GM12875 (cell line): ENCODE measurements at regions not wholly inside any gene's neighbourhood (a gene's known extent, or its start where the extent isn't known, plus 50 kb on each side); places are given as distances from the start of the nearest gene placed in this dataset.

Source experiments
- H3K4me3 ChIP-seq: one replicate; pipeline ENCODE4 v1.5.1; 2011; ENCODE audit warnings: low read depth, low read length, control low read depth
- CTCF ChIP-seq: IDR thresholded peaks from 2 replicates; pipeline ENCODE4 v1.5.1; 2011; ENCODE audit warnings: low read depth, mild to moderate bottlenecking, control low read depth, inconsistent platforms, low read length, moderate library complexity, borderline replicate concordance; ENCODE audit not compliant: insufficient read depth

GRCh38 chr2:120423167-120423943 lies 77.4 kb downstream of the INHBB start:
- no peak overlapping the region for H3K4me3 ChIP-seq
- TF ChIP-seq CTCF, result no peak

GRCh38 chr2:120424274-120424796 lies 78.4 kb downstream of the INHBB start:
- no peak overlapping the region for H3K4me3 ChIP-seq
- no peak for TF ChIP-seq CTCF

GRCh38 chr2:120425014-120425413 lies 79.1 kb downstream of the INHBB start:
- no peak for TF ChIP-seq CTCF
- no peak overlapping the region for H3K4me3 ChIP-seq

DNA sequence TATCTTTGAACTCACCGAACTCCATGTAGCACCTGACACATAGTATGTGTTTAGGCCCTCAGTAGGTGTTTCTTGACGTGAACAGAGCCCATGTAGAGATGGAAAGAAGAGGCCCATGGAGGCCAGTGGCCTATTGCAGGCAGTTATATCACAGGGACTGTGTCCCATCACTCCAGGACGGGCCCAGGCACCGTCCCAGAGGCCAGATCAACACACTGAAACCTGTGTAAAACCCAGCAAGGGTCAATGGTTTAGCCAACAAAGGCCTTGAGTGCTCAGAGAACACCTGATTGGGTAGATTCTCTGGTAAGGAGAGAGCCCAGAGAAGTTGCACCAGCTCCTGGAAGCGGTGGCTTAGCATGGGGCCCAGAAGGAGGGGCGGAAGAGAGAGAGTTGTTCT lies 82.8 kb downstream of the INHBB start:
- H3K4me3 ChIP-seq, result no peak overlapping the region
- no peak for TF ChIP-seq CTCF

DNA sequence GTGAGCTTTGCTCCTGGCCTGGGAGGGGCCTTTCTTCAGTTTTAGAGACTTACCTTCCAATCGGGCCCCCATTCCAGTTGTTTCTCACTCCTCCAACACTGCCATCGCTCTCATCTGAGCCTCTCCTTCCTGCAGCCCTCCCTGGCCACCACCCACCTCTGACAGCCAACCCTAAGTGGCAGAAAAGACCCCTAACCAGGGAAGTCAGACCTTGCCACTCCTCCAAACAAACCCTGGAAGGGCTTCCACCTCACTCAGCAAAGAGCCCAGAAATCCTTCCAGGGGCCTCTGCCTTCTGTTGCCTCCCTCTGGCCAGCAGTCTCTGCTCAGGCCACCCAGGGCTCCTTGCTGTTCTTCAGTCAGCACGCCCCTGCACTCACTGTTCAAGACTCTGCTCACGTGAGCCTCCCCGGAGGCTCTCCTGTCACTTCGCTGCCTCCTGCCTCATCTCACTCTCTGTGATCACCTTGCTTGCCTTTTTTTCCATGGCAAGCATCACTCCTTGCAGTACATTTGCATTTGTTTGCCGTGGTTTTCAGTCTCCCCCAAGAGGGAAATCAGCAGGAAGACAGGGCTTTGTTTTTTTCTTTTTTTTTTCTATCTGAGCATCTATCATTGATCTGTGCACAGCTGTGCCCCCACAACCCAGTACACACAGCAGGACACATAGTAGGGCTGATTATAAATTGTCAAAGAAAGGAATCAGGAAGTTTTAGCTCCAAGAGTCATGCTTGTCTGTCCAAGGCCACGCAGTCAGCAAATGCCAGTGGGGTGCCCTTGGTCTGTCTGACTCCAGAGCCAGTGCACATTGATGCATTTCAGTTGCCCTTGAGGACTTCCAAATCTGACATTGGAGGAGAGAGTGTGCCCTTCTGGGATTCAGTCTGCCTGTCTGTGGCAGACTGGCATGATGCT lies 83.9 kb downstream of the INHBB start:
- no peak for TF ChIP-seq CTCF
- no peak overlapping the region for H3K4me3 ChIP-seq

DNA sequence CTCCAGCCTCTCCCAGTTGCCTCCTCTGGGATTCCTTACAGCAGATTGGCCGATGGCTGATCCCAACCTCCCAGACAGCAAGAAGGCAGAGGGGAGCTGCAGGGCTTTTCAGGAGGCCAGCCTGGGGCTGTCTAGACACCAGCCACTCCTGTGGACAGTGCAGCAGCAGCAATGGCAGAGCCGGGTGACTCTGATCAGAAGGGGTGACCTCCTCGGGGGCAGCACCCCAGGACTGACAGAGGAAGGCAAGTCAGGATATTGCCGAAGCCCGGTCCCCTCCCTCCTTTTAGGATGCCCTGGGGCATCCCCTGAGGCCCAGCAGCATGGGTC lies 84.5 kb downstream of the INHBB start:
- H3K4me3 ChIP-seq, result no peak overlapping the region
- TF ChIP-seq CTCF, result no peak
